HFFc6 (cell line): ENCODE measurements at regions not wholly inside any gene's neighbourhood (a gene's known extent, or its start where the extent isn't known, plus 50 kb on each side); places are given as distances from the start of the nearest gene placed in this dataset.
A peak's percentile ranks its signal among the peaks of the same experiment; 100 is the strongest.

Experiments used
- DNase-seq: peaks from one replicate; pipeline ENCODE4 v3.0.0-alpha.2; 2018
- H3K27ac Mint-ChIP-seq: 2 replicates; pipeline ENCODE4 v1.8.0; 2020; ENCODE audit warnings: mild to moderate bottlenecking, mixed read lengths
- H3K27me3 Mint-ChIP-seq: 2 replicates; pipeline ENCODE4 v1.8.0; 2021; ENCODE audit warnings: mild to moderate bottlenecking, moderate library complexity, mixed read lengths; ENCODE audit not compliant: insufficient read depth
- H3K36me3 Mint-ChIP-seq: 2 replicates; pipeline ENCODE4 v1.8.0; 2021; ENCODE audit warnings: low read depth, mixed read lengths
- H3K4me1 Mint-ChIP-seq: 2 replicates; pipeline ENCODE4 v1.8.0; 2020; ENCODE audit warnings: low read depth, mixed read lengths
- H3K4me3 Mint-ChIP-seq: 2 replicates; pipeline ENCODE4 v1.8.0; 2020; ENCODE audit warnings: mild to moderate bottlenecking, moderate library complexity, mixed read lengths
- H3K9me3 Mint-ChIP-seq: 2 replicates; pipeline ENCODE4 v1.8.0; 2020; ENCODE audit warnings: mild to moderate bottlenecking, mixed read lengths
- TF ChIP-seq, protein P1 (sequence below): fragments of 200-600 bp; sonication (generic); IDR thresholded peaks from 2 replicates; pipeline ENCODE4 v1.5.0; 2021; ENCODE audit warnings: antibody characterized with exemption, mild to moderate bottlenecking

DNA sequence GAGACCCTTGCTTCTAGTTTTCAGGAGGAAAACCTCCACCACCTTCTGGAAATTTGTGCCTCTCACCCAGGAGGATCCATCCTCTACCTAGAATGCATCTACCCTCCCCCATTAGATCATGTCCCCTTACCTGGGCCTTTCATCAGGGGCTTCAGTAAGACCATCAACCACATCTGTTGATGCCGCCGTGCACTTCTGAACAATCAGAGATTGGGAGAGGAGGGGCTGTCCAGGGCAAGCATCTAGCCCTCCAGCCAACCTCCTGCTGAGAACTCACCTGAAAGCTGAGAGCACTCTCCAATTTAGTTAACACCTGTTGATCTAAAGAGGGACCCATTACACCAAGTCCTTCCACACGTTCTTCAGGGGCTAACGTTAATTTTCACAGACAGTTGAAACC is 57.6 kb upstream of the PIK3CG start:
- H3K27ac Mint-ChIP-seq, result no peak overlapping the region
- DNase-seq, result no peak
- no peaks in the 10 kb centered on the region for H3K4me1 Mint-ChIP-seq
- peaks cover 7% of the 10 kb centered on the region for H3K27me3 Mint-ChIP-seq
- TF ChIP-seq, protein P1, sequence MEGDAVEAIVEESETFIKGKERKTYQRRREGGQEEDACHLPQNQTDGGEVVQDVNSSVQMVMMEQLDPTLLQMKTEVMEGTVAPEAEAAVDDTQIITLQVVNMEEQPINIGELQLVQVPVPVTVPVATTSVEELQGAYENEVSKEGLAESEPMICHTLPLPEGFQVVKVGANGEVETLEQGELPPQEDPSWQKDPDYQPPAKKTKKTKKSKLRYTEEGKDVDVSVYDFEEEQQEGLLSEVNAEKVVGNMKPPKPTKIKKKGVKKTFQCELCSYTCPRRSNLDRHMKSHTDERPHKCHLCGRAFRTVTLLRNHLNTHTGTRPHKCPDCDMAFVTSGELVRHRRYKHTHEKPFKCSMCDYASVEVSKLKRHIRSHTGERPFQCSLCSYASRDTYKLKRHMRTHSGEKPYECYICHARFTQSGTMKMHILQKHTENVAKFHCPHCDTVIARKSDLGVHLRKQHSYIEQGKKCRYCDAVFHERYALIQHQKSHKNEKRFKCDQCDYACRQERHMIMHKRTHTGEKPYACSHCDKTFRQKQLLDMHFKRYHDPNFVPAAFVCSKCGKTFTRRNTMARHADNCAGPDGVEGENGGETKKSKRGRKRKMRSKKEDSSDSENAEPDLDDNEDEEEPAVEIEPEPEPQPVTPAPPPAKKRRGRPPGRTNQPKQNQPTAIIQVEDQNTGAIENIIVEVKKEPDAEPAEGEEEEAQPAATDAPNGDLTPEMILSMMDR, result no peak
- H3K4me3 Mint-ChIP-seq, result no peak overlapping the region
- H3K36me3 Mint-ChIP-seq, result no peaks in the 10 kb centered on the region
- no peaks in the 10 kb centered on the region for H3K9me3 Mint-ChIP-seq

- Mint-ChIP-seq H3K4me3 (no peak overlapping the region), H3K36me3 (no peaks in the 10 kb centered on the region), H3K27me3 (peaks cover 5% of the 10 kb centered on the region; the same call in 1 of the 2 replicates), H3K27ac (no peak overlapping the region), H3K9me3 (no peaks in the 10 kb centered on the region), H3K4me1 (peaks cover 6% of the 10 kb centered on the region)
- TF ChIP-seq, protein P1, result no peak
- no peak for DNase-seq
Observed at GRCh38 chr7:106808967-106809635, 56.0 kb upstream of the PIK3CG start.

DNA sequence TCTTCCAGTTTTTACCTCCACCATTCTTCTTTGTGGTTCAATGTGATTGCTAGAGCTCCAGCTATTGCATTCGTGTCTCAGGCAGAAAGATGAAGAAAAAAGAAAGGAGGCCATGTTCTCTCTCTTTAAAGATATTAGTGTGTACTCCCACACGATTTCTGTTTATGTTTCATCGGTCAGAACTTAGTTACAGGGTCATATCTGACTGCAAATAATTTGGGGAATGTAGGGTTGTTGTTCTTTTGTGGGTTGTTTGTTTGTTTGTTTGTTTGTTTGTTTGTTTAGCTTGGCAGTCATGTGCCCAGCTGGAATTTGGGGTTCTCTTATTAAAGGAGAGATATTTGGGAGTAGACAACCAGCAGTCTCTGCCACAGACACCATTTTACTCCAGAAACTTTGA is 53.6 kb upstream of the PIK3CG start:
- TF ChIP-seq, protein P1, result no peak
- H3K27ac Mint-ChIP-seq, result no peak overlapping the region
- H3K27me3 Mint-ChIP-seq, result no peaks in the 10 kb centered on the region; the same call in 1 of the 2 replicates
- no peaks in the 10 kb centered on the region for H3K36me3 Mint-ChIP-seq
- no peaks in the 10 kb centered on the region for H3K9me3 Mint-ChIP-seq
- DNase-seq, result no peak
- H3K4me3 Mint-ChIP-seq, result no peak overlapping the region
- H3K4me1 Mint-ChIP-seq, result peaks cover 8% of the 10 kb centered on the region

DNA sequence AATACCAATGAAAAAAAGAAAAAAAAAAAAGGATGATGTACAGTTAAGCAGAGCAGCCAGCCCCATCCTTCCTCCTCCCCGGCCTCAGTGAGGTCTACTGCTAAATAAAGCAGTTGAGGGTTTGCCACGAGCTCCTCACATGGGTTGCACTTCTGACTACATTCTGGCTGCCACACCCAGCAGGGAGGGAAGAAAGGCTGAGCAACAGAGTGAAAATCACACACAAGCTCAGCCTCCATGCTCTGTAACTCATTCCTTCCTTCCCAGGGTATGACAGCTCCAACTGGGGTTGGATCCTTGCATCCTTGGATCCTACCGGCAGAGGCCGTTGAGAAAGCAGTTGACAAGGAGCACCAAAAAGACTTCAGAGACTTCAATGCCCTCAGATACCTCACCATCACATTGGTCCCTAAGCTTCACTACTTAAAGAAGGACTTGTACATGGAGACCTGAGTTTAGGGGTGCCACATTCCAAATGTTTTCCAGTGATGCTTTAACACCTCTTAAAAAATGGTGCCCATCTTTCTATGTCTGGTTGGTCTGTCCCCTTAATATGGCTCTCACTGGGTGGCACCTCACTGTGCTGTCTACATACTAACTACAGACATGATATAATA is 52.9 kb upstream of the PIK3CG start:
- Mint-ChIP-seq H3K27me3 (no peaks in the 10 kb centered on the region), H3K9me3 (no peaks in the 10 kb centered on the region), H3K4me3 (no peak overlapping the region), H3K36me3 (no peaks in the 10 kb centered on the region), H3K27ac (no peak overlapping the region), H3K4me1 (peaks cover 8% of the 10 kb centered on the region)
- TF ChIP-seq, protein P1, result no peak
- DNase-seq, result no peak

GRCh38 chr7:106813705-106814305 is 51.3 kb upstream of the PIK3CG start:
- peak; percentile 5 for DNase-seq
- Mint-ChIP-seq H3K27me3 (no peaks in the 10 kb centered on the region), H3K9me3 (no peaks in the 10 kb centered on the region), H3K36me3 (no peaks in the 10 kb centered on the region), H3K27ac (no peak overlapping the region), H3K4me1 (peaks cover 8% of the 10 kb centered on the region), H3K4me3 (no peak overlapping the region)
- TF ChIP-seq, protein P1, result no peak
